Bronchial epithelial cell (primary cell): ENCODE measurements at regions not wholly inside any gene's neighbourhood (a gene's known extent, or its start where the extent isn't known, plus 50 kb on each side); places are given as distances from the start of the nearest gene placed in this dataset.
A peak's percentile ranks its signal among the peaks of the same experiment; 100 is the strongest.
"Not testable (repeated sequence)": the region's sequence is repeated elsewhere in the genome, so short reads cannot be mapped to it uniquely, and the experiment has no call there.

ENCODE experiments used
- DNase-seq: peaks from one replicate; pipeline ENCODE4 v3.0.0-alpha.2; 2010; ENCODE audit warnings: low read depth
- FAIRE-seq: peaks from 2 replicates; lab custom pipeline; 2011; peaks lifted over from hg19 to GRCh38; lab: Jason Lieb, UNC
- H3K27me3 ChIP-seq: 2 replicates; pipeline ENCODE4 v1.5.1; 2011; ENCODE audit warnings: low read length; ENCODE audit not compliant: control insufficient read depth, insufficient read depth
- H3K36me3 ChIP-seq: 2 replicates; pipeline ENCODE4 v1.5.1; 2011; ENCODE audit warnings: low read length; ENCODE audit not compliant: control insufficient read depth, insufficient read depth
- H3K4me3 ChIP-seq: 2 replicates; pipeline ENCODE4 v1.5.1; 2011; ENCODE audit warnings: mild to moderate bottlenecking, low read depth, low read length, control low read depth
- CTCF ChIP-seq: IDR thresholded peaks from 2 replicates; pipeline ENCODE4 v1.5.1; 2011; ENCODE audit warnings: mild to moderate bottlenecking, moderate library complexity, low read length, control low read depth, inconsistent platforms; ENCODE audit not compliant: insufficient read depth, severe bottlenecking

GRCh38 chr15:25095179-25095578 lies 140.4 kb downstream of the SNRPN start:
- Histone ChIP-seq H3K4me3 (no peak overlapping the region), H3K27me3 (no peaks in the 10 kb centered on the region), H3K36me3 (peaks cover 4% of the 10 kb centered on the region)
- no peak for TF ChIP-seq CTCF
- DNase-seq, result no peak
- no peak for FAIRE-seq

- not testable (repeated sequence) for FAIRE-seq, DNase-seq, H3K36me3 ChIP-seq, H3K27me3 ChIP-seq, H3K4me3 ChIP-seq
Observed at GRCh38 chr15:25099966-25100365, 145.2 kb downstream of the SNRPN start.

GRCh38 chr15:25106209-25106608 lies 151.4 kb downstream of the SNRPN start:
- FAIRE-seq, result no peak
- Histone ChIP-seq H3K36me3 (peaks cover 4% of the 10 kb centered on the region), H3K4me3 (no peak overlapping the region), H3K27me3 (no peaks in the 10 kb centered on the region)
- DNase-seq, result no peak
- TF ChIP-seq CTCF, result no peak

GRCh38 chr15:25133804-25134203 lies 179.0 kb downstream of the SNRPN start:
- no peak for DNase-seq

GRCh38 chr15:25134546-25134945 lies 179.8 kb downstream of the SNRPN start:
- DNase-seq, result peak; percentile 15
- peak; percentile 22 for TF ChIP-seq CTCF
- FAIRE-seq, result no peak

More at GRCh38 chr15:25133804-25134203, 179.0 kb downstream of the SNRPN start:
- Histone ChIP-seq H3K4me3 (no peak overlapping the region), H3K27me3 (no peaks in the 10 kb centered on the region), H3K36me3 (no peaks in the 10 kb centered on the region)
- FAIRE-seq, result no peak
- no peak for TF ChIP-seq CTCF

GRCh38 chr15:25136119-25136518 lies 181.3 kb downstream of the SNRPN start:
- no peaks in the 10 kb centered on the region for H3K36me3 ChIP-seq
- H3K4me3 ChIP-seq, result no peak overlapping the region
- DNase-seq (no peak), FAIRE-seq (no peak)
- H3K27me3 ChIP-seq, result no peaks in the 10 kb centered on the region
- TF ChIP-seq CTCF, result no peak

More at GRCh38 chr15:25134546-25134945, 179.8 kb downstream of the SNRPN start:
- H3K36me3 ChIP-seq, result no peaks in the 10 kb centered on the region
- no peak overlapping the region for H3K4me3 ChIP-seq
- H3K27me3 ChIP-seq, result no peaks in the 10 kb centered on the region
